IgD-negative memory B cell (primary cell): ENCODE measurements at regions not wholly inside any gene's neighbourhood (a gene's known extent, or its start where the extent isn't known, plus 50 kb on each side); places are given as distances from the start of the nearest gene placed in this dataset.
A peak's percentile ranks its signal among the peaks of the same experiment; 100 is the strongest.

ENCODE experiments used
- H3K27ac Mint-ChIP-seq, 3 donors: one replicate each; pipeline ENCODE4 v1.8.0; 2020 to 2022; ENCODE audit warnings: mild to moderate bottlenecking in 3 of 3, mixed read lengths in 3 of 3, moderate library complexity in 1 of 3
- H3K27me3 Mint-ChIP-seq: one replicate; pipeline ENCODE4 v1.8.0; 2021; ENCODE audit warnings: mixed read lengths
- H3K36me3 Mint-ChIP-seq: one replicate; pipeline ENCODE4 v1.8.0; 2020; ENCODE audit warnings: mild to moderate bottlenecking, mixed read lengths
- H3K4me1 Mint-ChIP-seq, 3 donors: one replicate each; pipeline ENCODE4 v1.8.0; 2020 to 2022; ENCODE audit warnings: mixed read lengths in 3 of 3, mild to moderate bottlenecking in 1 of 3
- H3K4me3 Mint-ChIP-seq, 4 donors: one replicate each; pipeline ENCODE4 v1.8.0; 2020 to 2022; ENCODE audit warnings: mild to moderate bottlenecking in 4 of 4, mixed read lengths in 4 of 4, moderate library complexity in 3 of 4
- H3K9me3 Mint-ChIP-seq, 3 donors: one replicate each; pipeline ENCODE4 v1.8.0; 2020 to 2021; ENCODE audit warnings: mixed read lengths in 3 of 3, mild to moderate bottlenecking in 1 of 3

DNA sequence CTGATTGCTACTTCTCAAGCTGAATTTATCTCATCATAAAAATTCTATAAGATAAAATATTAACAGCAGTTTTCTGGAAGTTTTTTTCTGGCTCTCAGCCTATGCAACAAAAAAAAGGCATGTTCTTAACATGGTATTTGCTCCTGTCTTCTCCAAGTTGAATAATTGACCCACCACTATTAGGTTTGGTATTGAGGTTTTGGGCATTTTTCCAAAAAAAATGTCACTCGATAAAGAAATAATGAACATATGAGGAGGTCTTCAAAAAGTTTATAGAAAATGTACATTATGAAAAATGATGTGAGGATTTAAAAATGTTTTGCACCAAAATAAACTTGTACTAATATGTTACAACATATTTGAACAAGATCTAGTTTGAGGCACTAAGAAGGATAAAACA lies 808.6 kb upstream of the RAG2 start:
- Mint-ChIP-seq H3K4me3 (no peak overlapping the region), H3K27me3 (no peaks in the 10 kb centered on the region), H3K36me3 (no peaks in the 10 kb centered on the region), H3K9me3 (peaks cover 4 to 14% (median 8%) of the 10 kb centered on the region in 3 donors), H3K27ac (no peak overlapping the region), H3K4me1 (no peaks in the 10 kb centered on the region)

DNA sequence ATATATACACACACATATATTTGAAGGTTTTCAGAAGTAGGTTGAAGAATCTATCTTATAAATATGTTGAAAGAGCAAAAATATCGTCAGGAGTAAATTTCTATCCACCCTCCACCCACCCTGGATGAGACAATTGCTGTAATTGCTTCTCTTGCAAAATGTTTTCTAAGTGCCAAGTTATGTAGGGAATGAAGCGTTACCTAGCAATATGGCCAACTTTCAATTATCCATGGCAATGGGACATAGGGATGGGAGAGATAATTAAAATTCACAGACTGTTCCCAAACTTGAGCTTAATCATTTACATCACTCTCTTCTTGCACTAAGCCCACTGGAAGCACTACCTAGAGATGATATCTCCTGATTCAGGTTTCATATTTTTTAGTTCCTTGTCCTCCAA lies 806.2 kb upstream of the RAG2 start:
- Mint-ChIP-seq H3K36me3 (no peaks in the 10 kb centered on the region), H3K27me3 (no peaks in the 10 kb centered on the region), H3K4me3 (no peak overlapping the region), H3K4me1 (no peaks in the 10 kb centered on the region), H3K9me3 (peaks cover 7 to 14% (median 9%) of the 10 kb centered on the region in 3 donors), H3K27ac (no peak overlapping the region)

GRCh38 chr11:37402663-37403062 lies 804.6 kb upstream of the RAG2 start:
- Mint-ChIP-seq H3K27ac (no peak overlapping the region), H3K9me3 (peaks cover 8 to 19% (median 9%) of the 10 kb centered on the region in 3 donors), H3K36me3 (no peaks in the 10 kb centered on the region), H3K4me3 (peak overlapping the region in 1 of 4 donors; percentile 60), H3K27me3 (no peaks in the 10 kb centered on the region), H3K4me1 (no peaks in the 10 kb centered on the region)

DNA sequence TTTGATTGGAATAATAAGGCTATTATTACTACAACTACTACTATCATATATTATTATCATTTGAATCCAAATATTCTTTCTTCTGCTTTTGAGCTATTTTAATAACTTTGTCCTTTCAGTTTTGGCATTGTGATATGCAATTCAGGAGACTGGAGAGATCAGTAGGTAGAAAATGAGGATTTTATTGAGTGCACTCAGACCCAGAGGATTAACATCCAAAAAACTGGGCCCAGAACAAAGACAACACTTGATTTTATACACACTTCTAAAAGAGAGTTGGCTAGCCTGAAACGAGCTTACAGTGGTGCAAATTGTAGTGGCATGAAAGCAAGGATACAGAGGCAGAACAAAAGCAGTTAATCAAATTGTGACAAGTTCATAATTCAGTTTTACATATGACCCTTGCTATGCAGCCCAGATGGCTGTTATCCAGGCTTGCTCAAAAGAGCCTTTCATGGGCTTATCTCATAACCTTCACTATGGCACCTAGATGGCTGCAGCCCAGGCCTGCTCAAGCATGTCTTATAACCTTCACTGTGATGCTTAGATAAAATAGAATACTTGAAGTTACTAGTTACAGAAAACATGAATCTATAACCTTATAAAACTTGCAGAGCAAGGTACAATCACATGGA lies 796.3 kb upstream of the RAG2 start:
- Mint-ChIP-seq H3K4me3 (no peak overlapping the region), H3K27ac (peak overlapping the region in 1 of 3 donors; percentile 9), H3K4me1 (no peaks in the 10 kb centered on the region), H3K9me3 (peaks cover 0 to 26% (median 7%) of the 10 kb centered on the region in 3 donors), H3K27me3 (no peaks in the 10 kb centered on the region), H3K36me3 (no peaks in the 10 kb centered on the region)

GRCh38 chr11:37391615-37392014 lies 793.6 kb upstream of the RAG2 start:
- Mint-ChIP-seq H3K4me1 (no peaks in the 10 kb centered on the region), H3K27ac (no peak overlapping the region), H3K27me3 (no peaks in the 10 kb centered on the region), H3K36me3 (no peaks in the 10 kb centered on the region), H3K9me3 (peaks cover 0 to 17% (median 8%) of the 10 kb centered on the region in 3 donors), H3K4me3 (no peak overlapping the region)

GRCh38 chr11:37390576-37391083 lies 792.6 kb upstream of the RAG2 start:
- H3K4me3 Mint-ChIP-seq: no peak overlapping the region
- H3K9me3 Mint-ChIP-seq: peaks cover 0 to 17% (median 3%) of the 10 kb centered on the region in 3 donors
- H3K4me1 Mint-ChIP-seq: no peaks in the 10 kb centered on the region
- no peak overlapping the region for H3K27ac Mint-ChIP-seq
- no peaks in the 10 kb centered on the region for H3K36me3 Mint-ChIP-seq
- no peaks in the 10 kb centered on the region for H3K27me3 Mint-ChIP-seq

DNA sequence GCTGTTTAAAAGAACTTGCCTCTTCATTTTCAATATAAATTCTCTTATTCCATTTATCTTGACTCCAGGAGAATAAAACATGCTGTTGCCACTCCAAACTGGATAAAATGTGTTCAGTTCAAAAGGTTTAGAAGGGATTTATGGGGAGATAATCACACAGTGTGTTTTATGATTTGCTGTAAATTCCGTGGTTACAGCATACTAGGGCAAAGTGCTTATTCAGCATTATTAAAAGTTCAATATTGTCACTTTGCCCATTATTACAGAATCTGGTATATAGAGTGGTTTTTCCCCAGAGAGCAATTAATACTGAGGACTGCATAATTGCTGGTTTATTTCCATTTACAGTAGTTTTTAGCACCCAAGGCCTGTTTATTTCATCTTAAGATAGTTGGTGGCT lies 780.9 kb upstream of the RAG2 start:
- H3K27me3 Mint-ChIP-seq: no peaks in the 10 kb centered on the region
- no peak overlapping the region for H3K27ac Mint-ChIP-seq
- peaks cover 4 to 29% (median 7%) of the 10 kb centered on the region in 3 donors for H3K9me3 Mint-ChIP-seq

DNA sequence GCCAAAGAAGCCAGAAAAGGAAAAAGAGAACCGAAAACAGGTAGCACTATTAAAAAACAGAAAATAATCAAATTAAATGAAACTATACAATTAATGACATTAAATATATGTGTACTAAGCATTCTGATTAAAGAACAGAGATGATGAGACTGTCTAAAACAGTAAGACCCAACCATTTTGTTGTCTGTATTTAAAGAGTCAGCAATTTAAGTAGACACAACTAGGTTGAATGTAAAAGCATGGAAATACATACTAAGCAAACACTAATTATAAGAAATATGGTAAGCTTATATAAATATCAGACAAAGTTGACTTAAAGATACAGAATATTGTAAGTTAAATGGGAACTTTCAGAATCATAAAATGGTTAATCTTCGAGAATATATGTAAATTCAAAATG lies 774.6 kb upstream of the RAG2 start:
- Mint-ChIP-seq H3K4me1 (no peaks in the 10 kb centered on the region), H3K9me3 (peaks cover 3 to 35% (median 4%) of the 10 kb centered on the region in 3 donors), H3K36me3 (peaks cover 1% of the 10 kb centered on the region), H3K27ac (no peak overlapping the region), H3K27me3 (no peaks in the 10 kb centered on the region), H3K4me3 (no peak overlapping the region)

More for the DNA sequence above, 780.9 kb upstream of the RAG2 start:
- no peak overlapping the region for H3K4me3 Mint-ChIP-seq
- no peaks in the 10 kb centered on the region for H3K4me1 Mint-ChIP-seq
- peaks cover 3% of the 10 kb centered on the region for H3K36me3 Mint-ChIP-seq

DNA sequence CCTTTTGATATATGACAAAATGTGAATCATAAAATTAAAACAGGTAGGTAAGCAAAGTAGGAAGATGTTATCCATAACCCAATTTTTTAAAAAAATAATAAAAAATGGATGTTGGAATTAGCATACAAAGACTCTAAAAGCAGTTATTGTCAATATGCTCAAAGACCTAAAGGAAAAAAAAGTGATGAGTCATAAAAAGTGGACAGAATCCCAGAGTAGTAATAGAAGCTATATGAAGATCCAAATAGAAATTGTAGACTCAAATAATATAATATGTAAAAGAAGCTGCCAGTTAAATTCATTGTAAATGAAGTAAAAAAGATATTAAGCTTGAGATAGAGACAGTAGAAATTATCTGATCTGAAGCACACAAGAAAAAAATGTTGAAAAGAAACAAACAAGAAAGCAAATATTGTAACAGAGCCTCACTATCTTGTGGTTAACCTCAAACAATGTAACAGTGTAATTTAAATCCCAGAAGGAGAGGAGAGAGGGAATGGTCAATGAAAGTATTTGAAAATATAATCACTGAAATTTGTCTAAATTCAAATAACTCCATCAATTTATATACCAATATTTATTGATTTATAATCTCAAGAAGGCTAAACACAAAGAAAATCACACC lies 773.4 kb upstream of the RAG2 start:
- H3K9me3 Mint-ChIP-seq: peaks cover 2 to 31% (median 4%) of the 10 kb centered on the region in 3 donors
- H3K36me3 Mint-ChIP-seq: peaks cover 1% of the 10 kb centered on the region
- no peak overlapping the region for H3K27ac Mint-ChIP-seq
- H3K4me1 Mint-ChIP-seq: no peaks in the 10 kb centered on the region
- no peak overlapping the region for H3K4me3 Mint-ChIP-seq
- no peaks in the 10 kb centered on the region for H3K27me3 Mint-ChIP-seq

- H3K27ac Mint-ChIP-seq: no peak overlapping the region
- no peaks in the 10 kb centered on the region for H3K27me3 Mint-ChIP-seq
These were observed 772.8 kb upstream of the RAG2 start for GRCh38 chr11:37370817-37371216.

GRCh38 chr11:37364246-37364839 lies 766.3 kb upstream of the RAG2 start:
- no peaks in the 10 kb centered on the region for H3K36me3 Mint-ChIP-seq
- no peak overlapping the region for H3K4me3 Mint-ChIP-seq
- H3K4me1 Mint-ChIP-seq: no peaks in the 10 kb centered on the region
- H3K27me3 Mint-ChIP-seq: no peaks in the 10 kb centered on the region
- no peak overlapping the region for H3K27ac Mint-ChIP-seq
- peaks cover 0 to 13% (median 6%) of the 10 kb centered on the region in 3 donors for H3K9me3 Mint-ChIP-seq

More at GRCh38 chr11:37370817-37371216, 772.8 kb upstream of the RAG2 start:
- Mint-ChIP-seq H3K9me3 (peaks cover 2 to 32% (median 3%) of the 10 kb centered on the region in 3 donors), H3K36me3 (peaks cover 1% of the 10 kb centered on the region), H3K4me1 (no peaks in the 10 kb centered on the region), H3K4me3 (no peak overlapping the region)

- Mint-ChIP-seq H3K36me3 (no peaks in the 10 kb centered on the region), H3K27ac (no peak overlapping the region), H3K9me3 (peaks cover 0 to 8% (median 5%) of the 10 kb centered on the region in 3 donors), H3K4me3 (no peak overlapping the region), H3K4me1 (no peaks in the 10 kb centered on the region), H3K27me3 (no peaks in the 10 kb centered on the region)
These were observed 755.2 kb upstream of the RAG2 start for GRCh38 chr11:37353192-37353591.

DNA sequence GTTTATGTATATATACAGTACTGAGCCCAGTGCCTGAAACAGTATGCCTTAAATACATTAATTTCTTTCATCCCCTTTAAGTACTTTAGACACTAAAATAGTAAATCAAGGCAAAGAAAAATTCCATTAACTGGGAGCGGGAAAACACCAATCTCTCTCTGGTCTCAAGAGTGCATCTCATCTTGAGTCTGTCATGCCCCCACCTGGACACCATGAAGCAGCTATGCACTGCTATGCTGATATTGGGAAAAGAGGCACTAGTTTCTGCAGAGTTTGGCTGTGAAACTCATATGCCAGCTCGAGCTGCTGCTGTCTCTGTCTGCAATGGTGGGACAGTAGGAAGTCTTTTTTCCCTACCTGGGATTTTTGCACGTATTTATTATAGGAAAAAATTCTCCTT lies 754.4 kb upstream of the RAG2 start:
- no peaks in the 10 kb centered on the region for H3K4me1 Mint-ChIP-seq
- H3K36me3 Mint-ChIP-seq: no peaks in the 10 kb centered on the region
- H3K27ac Mint-ChIP-seq: no peak overlapping the region
- no peak overlapping the region for H3K4me3 Mint-ChIP-seq
- peaks cover 0 to 5% (median 2%) of the 10 kb centered on the region in 3 donors for H3K9me3 Mint-ChIP-seq
- H3K27me3 Mint-ChIP-seq: no peaks in the 10 kb centered on the region

- Mint-ChIP-seq H3K27me3 (no peaks in the 10 kb centered on the region), H3K27ac (no peak overlapping the region), H3K4me3 (no peak overlapping the region), H3K36me3 (no peaks in the 10 kb centered on the region), H3K9me3 (peaks cover 0 to 4% (median 0%) of the 10 kb centered on the region in 3 donors), H3K4me1 (no peaks in the 10 kb centered on the region)
These were observed 745.3 kb upstream of the RAG2 start for GRCh38 chr11:37343290-37343689.

- no peaks in the 10 kb centered on the region for H3K27me3 Mint-ChIP-seq
These were observed 738.4 kb upstream of the RAG2 start for GRCh38 chr11:37336401-37336800.

More at GRCh38 chr11:37336401-37336800, 738.4 kb upstream of the RAG2 start:
- no peaks in the 10 kb centered on the region for H3K4me1 Mint-ChIP-seq
- no peak overlapping the region for H3K4me3 Mint-ChIP-seq
- H3K36me3 Mint-ChIP-seq: no peaks in the 10 kb centered on the region
- no peak overlapping the region for H3K27ac Mint-ChIP-seq
- peaks cover 2 to 11% (median 6%) of the 10 kb centered on the region in 3 donors for H3K9me3 Mint-ChIP-seq
